ENCODE measurements at regions not wholly inside any gene's neighbourhood (a gene's known extent, or its start where the extent isn't known, plus 50 kb on each side); places are given as distances from the start of the nearest gene placed in this dataset.

GRCh38 chr12:113610698-113611097, 139.0 kb upstream of the LHX5 start:
- peak; percentile 24 for DNase-seq (ENCODE audit: low spot score)
- TF ChIP-seq, protein P1, sequence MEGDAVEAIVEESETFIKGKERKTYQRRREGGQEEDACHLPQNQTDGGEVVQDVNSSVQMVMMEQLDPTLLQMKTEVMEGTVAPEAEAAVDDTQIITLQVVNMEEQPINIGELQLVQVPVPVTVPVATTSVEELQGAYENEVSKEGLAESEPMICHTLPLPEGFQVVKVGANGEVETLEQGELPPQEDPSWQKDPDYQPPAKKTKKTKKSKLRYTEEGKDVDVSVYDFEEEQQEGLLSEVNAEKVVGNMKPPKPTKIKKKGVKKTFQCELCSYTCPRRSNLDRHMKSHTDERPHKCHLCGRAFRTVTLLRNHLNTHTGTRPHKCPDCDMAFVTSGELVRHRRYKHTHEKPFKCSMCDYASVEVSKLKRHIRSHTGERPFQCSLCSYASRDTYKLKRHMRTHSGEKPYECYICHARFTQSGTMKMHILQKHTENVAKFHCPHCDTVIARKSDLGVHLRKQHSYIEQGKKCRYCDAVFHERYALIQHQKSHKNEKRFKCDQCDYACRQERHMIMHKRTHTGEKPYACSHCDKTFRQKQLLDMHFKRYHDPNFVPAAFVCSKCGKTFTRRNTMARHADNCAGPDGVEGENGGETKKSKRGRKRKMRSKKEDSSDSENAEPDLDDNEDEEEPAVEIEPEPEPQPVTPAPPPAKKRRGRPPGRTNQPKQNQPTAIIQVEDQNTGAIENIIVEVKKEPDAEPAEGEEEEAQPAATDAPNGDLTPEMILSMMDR (IDR thresholded peaks at IDR 0.05): no peak
- Histone ChIP-seq H3K4me3 (no peak overlapping the region), H3K27ac (no peak overlapping the region)

- DNase-seq (ENCODE audit: low spot score): peak; percentile 55
- TF ChIP-seq, protein P1 (IDR thresholded peaks at IDR 0.05): no peak
- no peak overlapping the region for H3K27ac ChIP-seq
- H3K4me3 ChIP-seq: no peak overlapping the region
Observed at GRCh38 chr12:113609692-113610469, 138.2 kb upstream of the LHX5 start.

DNA sequence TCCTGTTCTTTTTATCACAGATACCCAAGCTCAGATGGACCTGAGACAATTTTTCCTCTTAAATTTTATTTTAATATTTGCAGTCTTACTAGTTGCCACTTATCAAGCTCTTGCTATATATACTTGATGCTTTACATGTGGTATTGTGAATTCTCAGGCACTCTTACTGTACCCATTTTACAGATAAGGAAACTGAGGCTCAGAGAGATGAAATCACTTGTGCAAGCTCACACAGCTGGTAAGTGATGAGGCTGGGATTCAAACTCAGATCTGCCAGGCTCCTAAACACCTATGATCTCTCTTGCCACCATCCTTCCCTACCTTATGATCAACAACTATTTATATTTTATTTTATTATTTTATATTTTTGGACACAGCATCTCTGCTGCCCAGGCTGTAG, 133.0 kb upstream of the LHX5 start:
- Histone ChIP-seq H3K27ac (no peak overlapping the region), H3K4me3 (no peak overlapping the region)
- DNase-seq (ENCODE audit: low spot score): no peak
- TF ChIP-seq, protein P1 (IDR thresholded peaks at IDR 0.05): no peak

GRCh38 chr12:113601656-113602263, 130.1 kb upstream of the LHX5 start:
- Histone ChIP-seq H3K27ac (no peak overlapping the region), H3K4me3 (no peak overlapping the region)
- DNase-seq (ENCODE audit: low spot score): no peak
- TF ChIP-seq, protein P1 (IDR thresholded peaks at IDR 0.05): no peak

DNA sequence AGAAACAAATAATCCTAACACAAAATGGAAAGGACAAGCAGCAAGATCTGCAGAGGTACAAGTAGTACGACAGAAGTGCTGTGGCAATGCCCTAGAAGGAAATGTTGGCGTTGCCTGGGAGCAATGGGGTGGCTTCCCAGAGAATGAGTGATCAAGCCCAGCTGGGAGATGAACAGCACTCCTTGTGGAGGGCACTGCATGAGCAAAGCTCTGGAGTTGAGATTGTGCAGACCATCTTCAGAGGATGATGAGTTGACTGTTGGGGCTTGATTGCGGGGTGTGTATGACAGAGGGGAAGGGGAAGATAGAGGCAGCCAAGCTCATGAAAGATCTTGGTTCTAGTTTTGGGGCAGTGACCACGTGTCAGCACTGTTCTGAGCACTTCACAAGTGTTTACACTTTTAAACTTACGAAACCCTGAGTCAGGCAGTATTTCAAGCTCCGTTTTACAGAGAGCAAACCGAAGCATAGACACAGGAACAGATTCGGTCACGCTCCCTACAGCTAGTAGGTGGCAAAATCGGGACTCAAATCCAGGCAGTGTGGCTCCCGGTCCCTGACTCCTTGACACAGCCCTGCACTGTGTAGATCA, 127.2 kb upstream of the LHX5 start:
- Histone ChIP-seq H3K4me3 (no peak overlapping the region), H3K27ac (no peak overlapping the region)
- DNase-seq (ENCODE audit: low spot score): no peak
- TF ChIP-seq, protein P1 (IDR thresholded peaks at IDR 0.05): no peak

GRCh38 chr12:113594967-113595366, 123.3 kb upstream of the LHX5 start:
- no peak overlapping the region for H3K4me3 ChIP-seq
- DNase-seq (ENCODE audit: low spot score): no peak
- H3K27ac ChIP-seq: no peak overlapping the region
- TF ChIP-seq, protein P1 (IDR thresholded peaks at IDR 0.05): no peak

Data from coronary artery (tissue), 2 donors.